ENCODE measurements at regions not wholly inside any gene's neighbourhood (a gene's known extent, or its start where the extent isn't known, plus 50 kb on each side); places are given as distances from the start of the nearest gene placed in this dataset.

DNA sequence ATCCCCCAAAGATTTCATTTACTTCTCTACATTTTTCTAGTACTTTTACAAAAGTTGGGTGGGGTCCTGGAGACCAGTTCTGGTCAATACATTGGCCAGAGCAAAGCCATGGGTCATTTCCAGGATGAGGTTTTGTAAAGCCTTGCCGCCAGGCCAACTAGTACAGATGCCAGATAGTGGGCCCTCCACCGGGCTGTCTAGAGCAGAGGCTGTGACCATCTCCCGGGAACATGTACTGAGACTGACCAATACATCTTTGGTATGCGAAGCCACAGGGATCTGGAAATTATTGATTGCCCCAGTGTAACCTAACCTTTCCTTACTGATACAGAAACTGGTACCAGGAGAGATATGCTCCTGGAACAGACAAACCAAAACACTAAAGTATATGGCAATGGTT, 599.2 kb downstream of the ADCYAP1 start:
- H3K27ac ChIP-seq (ENCODE audit: low read depth, low read length), result no peak overlapping the region
- no peak overlapping the region for H3K4me3 ChIP-seq (ENCODE audit: insufficient read depth, low read length)
- no peak for TF ChIP-seq CTCF (IDR thresholded peaks at IDR 0.05; ENCODE audit: extremely low read depth, low read depth, low read length)
- H2AFZ ChIP-seq (ENCODE audit: low read length), result no peak overlapping the region
- no peaks in the 10 kb centered on the region for H3K79me2 ChIP-seq (ENCODE audit: insufficient read depth, low read length)
- H3K9me3 ChIP-seq (ENCODE audit: low read depth, low read length), result no peaks in the 10 kb centered on the region
- no peak overlapping the region for H3K4me2 ChIP-seq (ENCODE audit: insufficient read depth, low read length)
- no peak for DNase-seq (ENCODE audit: insufficient read length, low spot score, missing footprints)
- H3K36me3 ChIP-seq (ENCODE audit: insufficient read depth, low read length), result no peaks in the 10 kb centered on the region
- no peaks in the 10 kb centered on the region for H3K4me1 ChIP-seq (ENCODE audit: insufficient read depth, low read length)
- H4K20me1 ChIP-seq (ENCODE audit: insufficient read depth, low read length), result no peaks in the 10 kb centered on the region
- H3K27me3 ChIP-seq (ENCODE audit: insufficient read depth, low read length), result no peaks in the 10 kb centered on the region

- Histone ChIP-seq H3K4me2 (ENCODE audit: insufficient read depth, low read length) (no peak overlapping the region), H3K27me3 (ENCODE audit: insufficient read depth, low read length) (no peaks in the 10 kb centered on the region), H3K9me3 (ENCODE audit: low read depth, low read length) (no peaks in the 10 kb centered on the region), H3K4me1 (ENCODE audit: insufficient read depth, low read length) (no peaks in the 10 kb centered on the region), H2AFZ (ENCODE audit: low read length) (no peak overlapping the region), H3K27ac (ENCODE audit: low read depth, low read length) (no peak overlapping the region), H4K20me1 (ENCODE audit: insufficient read depth, low read length) (no peaks in the 10 kb centered on the region), H3K79me2 (ENCODE audit: insufficient read depth, low read length) (no peaks in the 10 kb centered on the region), H3K36me3 (ENCODE audit: insufficient read depth, low read length) (no peaks in the 10 kb centered on the region), H3K4me3 (ENCODE audit: insufficient read depth, low read length) (no peak overlapping the region)
- TF ChIP-seq CTCF (IDR thresholded peaks at IDR 0.05; ENCODE audit: extremely low read depth, low read depth, low read length), result no peak
- DNase-seq (ENCODE audit: insufficient read length, low spot score, missing footprints), result no peak
Observed at GRCh38 chr18:1505856-1506255, 601.2 kb downstream of the ADCYAP1 start.

DNA sequence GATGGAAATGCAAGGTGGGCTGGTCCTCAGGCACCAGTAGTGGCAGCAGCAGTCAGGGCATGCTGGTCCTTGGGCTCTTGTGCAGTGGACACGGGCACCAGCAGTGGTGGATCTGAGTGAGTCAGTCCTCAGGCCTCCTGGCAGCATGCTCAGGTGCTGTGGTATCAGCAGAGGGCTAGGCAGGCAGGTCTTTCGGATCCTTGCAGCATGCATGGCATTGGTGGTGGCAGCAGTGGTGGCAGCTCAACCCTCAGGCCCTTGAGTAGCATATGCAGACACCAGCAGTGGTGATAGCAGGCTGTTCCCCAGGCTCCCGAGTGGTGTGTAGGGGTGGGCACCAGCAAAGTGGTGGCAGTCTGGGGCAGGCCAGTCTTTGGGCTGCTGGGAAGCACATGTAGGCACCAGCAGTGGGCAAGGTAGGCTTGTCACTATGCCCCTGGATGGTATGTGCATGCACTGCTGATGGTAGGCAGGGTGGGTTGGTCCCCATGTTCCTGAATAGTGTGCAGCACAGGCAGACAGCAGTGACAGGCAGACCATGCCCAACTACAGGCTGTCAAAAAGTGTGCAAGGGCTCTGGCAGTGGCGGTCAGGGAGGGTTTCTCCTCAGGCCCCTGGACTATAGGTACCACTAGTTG, 606.0 kb downstream of the ADCYAP1 start:
- H3K27ac ChIP-seq (ENCODE audit: low read depth, low read length), result no peak overlapping the region
- no peaks in the 10 kb centered on the region for H4K20me1 ChIP-seq (ENCODE audit: insufficient read depth, low read length)
- H3K4me2 ChIP-seq (ENCODE audit: insufficient read depth, low read length), result no peak overlapping the region
- H3K9me3 ChIP-seq (ENCODE audit: low read depth, low read length), result peaks cover 2% of the 10 kb centered on the region
- no peak overlapping the region for H3K4me3 ChIP-seq (ENCODE audit: insufficient read depth, low read length)
- H3K27me3 ChIP-seq (ENCODE audit: insufficient read depth, low read length), result no peaks in the 10 kb centered on the region
- no peaks in the 10 kb centered on the region for H3K4me1 ChIP-seq (ENCODE audit: insufficient read depth, low read length)
- H3K79me2 ChIP-seq (ENCODE audit: insufficient read depth, low read length), result no peaks in the 10 kb centered on the region
- H2AFZ ChIP-seq (ENCODE audit: low read length), result no peak overlapping the region
- H3K36me3 ChIP-seq (ENCODE audit: insufficient read depth, low read length), result no peaks in the 10 kb centered on the region
- TF ChIP-seq CTCF (IDR thresholded peaks at IDR 0.05; ENCODE audit: extremely low read depth, low read depth, low read length), result no peak
- no peak for DNase-seq (ENCODE audit: insufficient read length, low spot score, missing footprints)

DNA sequence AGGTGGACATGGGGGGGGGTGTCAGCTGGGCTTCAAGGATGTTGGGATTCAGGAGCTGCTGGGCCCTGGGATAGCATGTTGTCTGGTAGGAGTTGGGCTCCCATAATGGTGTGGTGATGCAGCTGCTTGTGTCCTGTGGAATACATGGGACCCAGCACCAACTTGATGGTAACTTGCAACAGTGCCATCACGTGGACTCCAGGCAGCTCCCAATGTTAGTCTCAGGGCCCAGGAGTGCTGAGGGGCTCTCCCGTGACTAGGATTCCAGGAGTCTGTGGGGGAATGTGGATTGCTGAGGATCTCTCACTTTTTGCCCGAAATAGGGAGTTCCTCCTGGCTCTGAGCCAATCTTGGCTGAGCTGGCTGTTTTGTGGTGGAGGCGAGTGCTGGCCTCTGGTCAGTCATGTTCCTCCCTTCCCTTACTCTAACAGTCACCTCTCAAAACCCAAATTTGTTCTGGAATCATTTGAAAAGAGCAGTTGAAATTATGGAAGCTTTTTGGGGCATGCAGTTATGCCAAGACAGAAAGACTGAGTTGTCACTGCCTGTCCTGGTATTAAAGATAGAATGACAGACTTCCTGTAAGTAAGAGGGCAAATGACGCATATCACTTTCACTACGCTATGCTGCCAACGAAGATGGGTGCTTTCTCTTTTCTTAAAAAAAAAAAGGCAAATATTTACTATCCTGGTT, 607.1 kb downstream of the ADCYAP1 start:
- no peaks in the 10 kb centered on the region for H4K20me1 ChIP-seq (ENCODE audit: insufficient read depth, low read length)
- H3K4me1 ChIP-seq (ENCODE audit: insufficient read depth, low read length), result no peaks in the 10 kb centered on the region
- no peak overlapping the region for H3K4me3 ChIP-seq (ENCODE audit: insufficient read depth, low read length)
- no peak overlapping the region for H3K4me2 ChIP-seq (ENCODE audit: insufficient read depth, low read length)
- no peak for TF ChIP-seq CTCF (IDR thresholded peaks at IDR 0.05; ENCODE audit: extremely low read depth, low read depth, low read length)
- no peak overlapping the region for H2AFZ ChIP-seq (ENCODE audit: low read length)
- H3K27me3 ChIP-seq (ENCODE audit: insufficient read depth, low read length), result no peaks in the 10 kb centered on the region
- no peak overlapping the region for H3K27ac ChIP-seq (ENCODE audit: low read depth, low read length)
- no peaks in the 10 kb centered on the region for H3K79me2 ChIP-seq (ENCODE audit: insufficient read depth, low read length)
- H3K9me3 ChIP-seq (ENCODE audit: low read depth, low read length), result peaks cover 2% of the 10 kb centered on the region
- DNase-seq (ENCODE audit: insufficient read length, low spot score, missing footprints), result peak; percentile 52
- H3K36me3 ChIP-seq (ENCODE audit: insufficient read depth, low read length), result no peaks in the 10 kb centered on the region

Data from osteoblast (primary cell).